ENCODE measurements at regions not wholly inside any gene's neighbourhood (a gene's known extent, or its start where the extent isn't known, plus 50 kb on each side); places are given as distances from the start of the nearest gene placed in this dataset.

DNA sequence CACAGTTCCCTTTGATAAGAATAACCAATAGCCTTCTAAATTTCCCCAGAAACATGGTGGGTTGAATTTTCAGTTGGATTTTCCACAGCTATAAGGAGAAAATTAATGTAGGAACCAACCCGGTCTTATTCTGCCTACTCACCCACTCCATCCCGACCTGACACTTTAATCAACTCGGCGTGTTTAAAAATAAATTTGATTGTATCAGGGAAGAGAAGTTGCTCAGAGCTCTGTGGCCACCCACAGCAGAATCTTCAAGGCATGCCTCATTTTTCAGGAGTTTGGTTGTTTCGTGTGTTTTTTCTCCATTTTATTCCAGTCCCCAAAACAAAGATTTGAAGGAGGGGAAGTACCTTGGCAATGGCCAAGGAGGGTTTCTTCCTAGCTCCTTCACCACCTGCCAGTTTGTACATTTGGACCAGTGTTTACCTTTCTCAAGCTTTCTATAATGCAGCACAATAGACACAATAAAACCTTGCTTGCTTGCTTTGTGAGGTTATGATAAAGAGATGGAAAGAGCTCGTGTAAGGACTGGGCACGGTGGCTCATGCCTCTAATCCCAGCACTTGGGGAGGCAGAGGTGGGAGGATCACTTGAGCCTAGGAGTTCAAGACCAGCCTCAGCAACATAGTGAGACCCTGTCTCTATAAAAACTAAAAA lies 297.2 kb upstream of the JARID2 start:
- no peak overlapping the region for H3K4me3 ChIP-seq (ENCODE audit: low read depth in 2 of 2, low read length in 2 of 2)
- H3K27ac ChIP-seq (ENCODE audit: low read length) = no peak overlapping the region
- H3K9me3 ChIP-seq (ENCODE audit: control insufficient read depth, insufficient read depth, low read depth, low read length) = no peaks in the 10 kb centered on the region
- H3K4me1 ChIP-seq (ENCODE audit: control insufficient read depth, insufficient read depth, low read length) = no peaks in the 10 kb centered on the region
- no peaks in the 10 kb centered on the region for H3K36me3 ChIP-seq (ENCODE audit: control insufficient read depth, insufficient read depth, low read length)
- no peak for ATAC-seq
- H3K27me3 ChIP-seq (ENCODE audit: control insufficient read depth, insufficient read depth, low read length) = no peaks in the 10 kb centered on the region
- intact Hi-C loops (cut with micrococcal nuclease; ENCODE audit: unreplicated experiment) = no loop called here
- TF ChIP-seq SIN3A (IDR thresholded peaks at IDR 0.05; ENCODE audit: borderline replicate concordance, insufficient read depth, low read depth, low read length) = no peak
- TF ChIP-seq, protein P1, sequence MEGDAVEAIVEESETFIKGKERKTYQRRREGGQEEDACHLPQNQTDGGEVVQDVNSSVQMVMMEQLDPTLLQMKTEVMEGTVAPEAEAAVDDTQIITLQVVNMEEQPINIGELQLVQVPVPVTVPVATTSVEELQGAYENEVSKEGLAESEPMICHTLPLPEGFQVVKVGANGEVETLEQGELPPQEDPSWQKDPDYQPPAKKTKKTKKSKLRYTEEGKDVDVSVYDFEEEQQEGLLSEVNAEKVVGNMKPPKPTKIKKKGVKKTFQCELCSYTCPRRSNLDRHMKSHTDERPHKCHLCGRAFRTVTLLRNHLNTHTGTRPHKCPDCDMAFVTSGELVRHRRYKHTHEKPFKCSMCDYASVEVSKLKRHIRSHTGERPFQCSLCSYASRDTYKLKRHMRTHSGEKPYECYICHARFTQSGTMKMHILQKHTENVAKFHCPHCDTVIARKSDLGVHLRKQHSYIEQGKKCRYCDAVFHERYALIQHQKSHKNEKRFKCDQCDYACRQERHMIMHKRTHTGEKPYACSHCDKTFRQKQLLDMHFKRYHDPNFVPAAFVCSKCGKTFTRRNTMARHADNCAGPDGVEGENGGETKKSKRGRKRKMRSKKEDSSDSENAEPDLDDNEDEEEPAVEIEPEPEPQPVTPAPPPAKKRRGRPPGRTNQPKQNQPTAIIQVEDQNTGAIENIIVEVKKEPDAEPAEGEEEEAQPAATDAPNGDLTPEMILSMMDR (IDR thresholded peaks at IDR 0.05) = no peak
- TF ChIP-seq, protein P2, sequence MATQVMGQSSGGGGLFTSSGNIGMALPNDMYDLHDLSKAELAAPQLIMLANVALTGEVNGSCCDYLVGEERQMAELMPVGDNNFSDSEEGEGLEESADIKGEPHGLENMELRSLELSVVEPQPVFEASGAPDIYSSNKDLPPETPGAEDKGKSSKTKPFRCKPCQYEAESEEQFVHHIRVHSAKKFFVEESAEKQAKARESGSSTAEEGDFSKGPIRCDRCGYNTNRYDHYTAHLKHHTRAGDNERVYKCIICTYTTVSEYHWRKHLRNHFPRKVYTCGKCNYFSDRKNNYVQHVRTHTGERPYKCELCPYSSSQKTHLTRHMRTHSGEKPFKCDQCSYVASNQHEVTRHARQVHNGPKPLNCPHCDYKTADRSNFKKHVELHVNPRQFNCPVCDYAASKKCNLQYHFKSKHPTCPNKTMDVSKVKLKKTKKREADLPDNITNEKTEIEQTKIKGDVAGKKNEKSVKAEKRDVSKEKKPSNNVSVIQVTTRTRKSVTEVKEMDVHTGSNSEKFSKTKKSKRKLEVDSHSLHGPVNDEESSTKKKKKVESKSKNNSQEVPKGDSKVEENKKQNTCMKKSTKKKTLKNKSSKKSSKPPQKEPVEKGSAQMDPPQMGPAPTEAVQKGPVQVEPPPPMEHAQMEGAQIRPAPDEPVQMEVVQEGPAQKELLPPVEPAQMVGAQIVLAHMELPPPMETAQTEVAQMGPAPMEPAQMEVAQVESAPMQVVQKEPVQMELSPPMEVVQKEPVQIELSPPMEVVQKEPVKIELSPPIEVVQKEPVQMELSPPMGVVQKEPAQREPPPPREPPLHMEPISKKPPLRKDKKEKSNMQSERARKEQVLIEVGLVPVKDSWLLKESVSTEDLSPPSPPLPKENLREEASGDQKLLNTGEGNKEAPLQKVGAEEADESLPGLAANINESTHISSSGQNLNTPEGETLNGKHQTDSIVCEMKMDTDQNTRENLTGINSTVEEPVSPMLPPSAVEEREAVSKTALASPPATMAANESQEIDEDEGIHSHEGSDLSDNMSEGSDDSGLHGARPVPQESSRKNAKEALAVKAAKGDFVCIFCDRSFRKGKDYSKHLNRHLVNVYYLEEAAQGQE (IDR thresholded peaks at IDR 0.05; ENCODE audit: insufficient read depth in 1 of 2, low read depth in 2 of 2, low read length in 1 of 2) = no peak
- TF ChIP-seq POLR2AphosphoS5 (IDR thresholded peaks at IDR 0.05; ENCODE audit: low read depth, low read length) = no peak
- TF ChIP-seq TCF7L2 (IDR thresholded peaks at IDR 0.05; ENCODE audit: low read depth, low read length) = no peak
- no TSS peak for BruUV-seq (replicated peaks)
- ChIA-PET POLR2A (no interaction called here), CTCF (no interaction called here)
- DNase-seq (ENCODE audit: low read depth, low spot score) = no peak
- in situ Hi-C loops (cut with HindIII; ENCODE audit: low pct_unique_long_range_greater_than_20kb, low sequenced_read_pairs) = no loop called here

- no peaks in the 10 kb centered on the region for H3K9me3 ChIP-seq (ENCODE audit: control insufficient read depth, insufficient read depth, low read depth, low read length)
- ChIA-PET CTCF (interaction anchor here (0.6 kb wide), 1 partner anchor 152 kb away, joined by 5 read pairs; no protein-coding TSS in a partner anchor), POLR2A (no interaction called here)
- ATAC-seq (no peak), DNase-seq (ENCODE audit: low read depth, low spot score) (no peak)
- no peak overlapping the region for H3K27ac ChIP-seq (ENCODE audit: low read length)
- H3K4me3 ChIP-seq (ENCODE audit: low read depth in 2 of 2, low read length in 2 of 2) = no peak overlapping the region
- H3K4me1 ChIP-seq (ENCODE audit: control insufficient read depth, insufficient read depth, low read length) = no peaks in the 10 kb centered on the region
- TF ChIP-seq, protein P2 (IDR thresholded peaks at IDR 0.05; ENCODE audit: insufficient read depth in 1 of 2, low read depth in 2 of 2, low read length in 1 of 2) = no peak
- TF ChIP-seq POLR2AphosphoS5 (IDR thresholded peaks at IDR 0.05; ENCODE audit: low read depth, low read length) = no peak
- TF ChIP-seq, protein P1 (IDR thresholded peaks at IDR 0.05) = no peak
- TF ChIP-seq SIN3A (IDR thresholded peaks at IDR 0.05; ENCODE audit: borderline replicate concordance, insufficient read depth, low read depth, low read length) = no peak
- TF ChIP-seq TCF7L2 (IDR thresholded peaks at IDR 0.05; ENCODE audit: low read depth, low read length) = no peak
- no peaks in the 10 kb centered on the region for H3K36me3 ChIP-seq (ENCODE audit: control insufficient read depth, insufficient read depth, low read length)
- no TSS peak for BruUV-seq (replicated peaks)
- in situ Hi-C loops (cut with HindIII; ENCODE audit: low pct_unique_long_range_greater_than_20kb, low sequenced_read_pairs) (no loop called here), intact Hi-C loops (cut with micrococcal nuclease; ENCODE audit: unreplicated experiment) (no loop called here)
- H3K27me3 ChIP-seq (ENCODE audit: control insufficient read depth, insufficient read depth, low read length) = no peaks in the 10 kb centered on the region
Measured at GRCh38 chr6:14950103-14950969, 295.5 kb upstream of the JARID2 start.
